COLO668 (cell line): ENCODE measurements at regions not wholly inside any gene's neighbourhood (a gene's known extent, or its start where the extent isn't known, plus 50 kb on each side); places are given as distances from the start of the nearest gene placed in this dataset.

Experiments used
- DNase-seq: peaks from one replicate; lab custom pipeline; 2025; ENCODE audit not compliant: unreplicated experiment; lab: John Stamatoyannopoulos, UW

DNA sequence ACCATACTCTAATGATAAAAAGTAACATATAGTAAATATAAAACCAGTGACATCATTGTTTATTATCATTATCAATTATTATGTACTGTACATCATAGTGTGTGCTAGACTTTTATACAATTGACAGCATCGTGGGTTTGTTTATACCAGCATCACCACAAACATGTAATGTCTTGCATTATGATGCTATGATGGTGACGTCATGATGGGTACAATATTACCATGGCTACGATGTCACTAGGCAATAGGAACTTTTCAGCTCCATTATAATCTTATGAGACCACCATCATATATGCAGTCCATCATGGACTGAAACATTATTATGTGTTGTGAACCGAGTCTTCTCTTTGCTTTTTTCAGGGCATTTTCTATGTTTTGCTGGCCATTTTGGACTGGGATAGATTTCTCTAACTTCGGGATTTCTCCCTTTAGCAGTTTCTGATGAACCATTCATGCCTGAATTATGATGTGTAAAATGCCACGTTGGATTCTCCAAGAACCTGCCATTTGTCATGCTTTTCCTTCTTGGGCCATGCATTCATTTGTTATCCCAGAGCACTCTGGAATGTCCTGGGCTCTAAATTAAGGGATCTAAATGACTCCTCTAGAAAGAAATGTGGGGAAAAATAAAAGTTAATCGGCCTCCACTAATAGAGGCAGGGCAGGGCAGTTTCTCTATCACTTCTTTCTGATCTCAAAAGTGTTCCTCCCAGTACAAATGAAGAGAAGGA, 325.6 kb upstream of the TNP1 start:
- no peak for DNase-seq

DNA sequence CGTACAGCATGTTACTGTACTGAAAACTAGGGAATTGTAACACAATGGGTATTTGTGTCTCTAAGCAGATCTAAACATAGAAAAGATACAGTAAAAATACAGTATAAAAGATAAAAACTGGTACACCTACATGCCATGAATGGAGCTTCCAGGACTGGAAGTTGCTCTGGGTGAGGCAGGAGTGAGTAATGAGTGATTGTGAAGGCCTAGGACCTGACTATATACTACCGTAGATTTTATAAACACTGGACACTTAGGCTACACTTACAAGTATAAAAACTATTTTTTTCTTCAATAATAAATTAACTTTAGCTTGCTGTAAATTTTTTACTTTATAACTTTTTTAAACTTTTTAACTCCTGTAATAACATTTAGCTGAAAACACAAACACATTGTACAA, 324.4 kb upstream of the TNP1 start:
- DNase-seq, result no peak

DNA sequence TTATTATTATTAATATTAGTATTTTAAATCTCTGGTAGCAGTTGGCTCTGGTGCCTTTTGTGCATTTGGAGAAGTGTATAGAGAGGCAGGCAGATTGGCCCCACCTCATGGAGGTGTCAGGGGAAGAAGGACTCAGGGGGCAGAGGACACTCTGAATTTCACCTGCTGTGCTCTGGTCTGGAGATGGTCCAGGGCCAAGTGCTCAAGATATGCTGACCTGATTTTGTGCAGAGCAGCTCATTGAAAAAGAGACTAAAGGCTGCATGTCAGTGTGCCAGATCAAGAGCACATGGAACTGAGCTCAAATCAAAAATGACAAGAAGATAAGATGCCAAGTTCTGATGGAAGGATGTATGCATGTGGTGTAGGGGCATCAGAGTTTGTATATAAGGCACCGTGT, 323.6 kb upstream of the TNP1 start:
- DNase-seq, result no peak

DNA sequence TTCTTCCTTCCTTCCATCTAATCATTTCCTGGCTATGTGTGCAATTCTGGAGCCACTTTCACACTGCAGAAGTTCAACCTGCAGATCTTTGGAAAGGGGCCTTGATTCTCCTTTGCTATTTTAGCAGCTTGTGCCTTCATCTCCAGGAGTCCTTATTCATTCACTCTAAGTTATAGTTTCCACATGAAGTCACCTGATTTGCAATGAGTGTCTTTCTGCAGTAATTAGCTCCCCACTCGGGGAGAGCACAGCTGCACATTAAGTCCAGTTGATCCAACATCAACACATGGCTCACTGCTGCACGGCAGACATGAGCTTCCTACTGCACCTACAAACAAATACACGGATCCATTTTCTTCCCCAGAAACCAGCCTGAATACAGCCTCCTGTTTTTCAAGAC, 323.1 kb upstream of the TNP1 start:
- DNase-seq, result no peak

DNA sequence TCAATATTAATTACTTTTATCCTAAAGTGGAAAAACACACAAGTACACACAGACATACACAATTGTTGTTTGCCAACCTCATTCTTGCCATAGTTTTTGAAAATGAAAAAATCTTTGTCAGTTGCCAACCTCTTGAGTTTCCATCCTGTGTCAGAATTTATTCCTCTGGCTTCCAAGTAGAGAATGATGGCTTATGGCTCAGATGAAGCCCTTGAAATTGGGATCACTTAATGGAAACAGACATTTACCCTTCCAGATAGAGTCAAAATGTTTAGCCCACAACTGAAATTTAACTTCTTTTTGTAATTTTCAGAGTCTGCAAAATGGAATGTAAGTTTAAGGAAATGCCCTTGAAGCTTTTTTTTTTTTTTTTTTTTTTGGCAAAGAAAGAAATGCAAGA, 321.6 kb upstream of the TNP1 start:
- DNase-seq, result no peak

DNA sequence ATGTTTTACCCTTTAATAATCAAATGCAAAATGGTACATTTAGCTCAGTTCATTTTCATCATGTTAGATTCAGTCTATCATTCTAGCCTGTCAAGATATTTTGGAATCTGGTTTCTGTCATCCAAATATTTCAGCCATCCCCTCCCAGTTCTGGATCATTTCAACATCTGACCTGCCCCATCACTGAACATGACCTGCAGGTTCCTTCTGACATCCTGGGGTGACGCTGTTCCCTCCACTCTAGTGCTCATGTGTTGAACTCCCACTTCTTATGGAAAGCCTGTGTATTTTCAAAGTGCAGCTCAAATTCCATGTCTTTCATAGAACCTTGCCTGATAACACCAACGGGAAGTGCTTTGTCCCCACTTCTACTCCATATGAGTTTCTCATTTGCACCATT, 320.0 kb upstream of the TNP1 start:
- no peak for DNase-seq

DNA sequence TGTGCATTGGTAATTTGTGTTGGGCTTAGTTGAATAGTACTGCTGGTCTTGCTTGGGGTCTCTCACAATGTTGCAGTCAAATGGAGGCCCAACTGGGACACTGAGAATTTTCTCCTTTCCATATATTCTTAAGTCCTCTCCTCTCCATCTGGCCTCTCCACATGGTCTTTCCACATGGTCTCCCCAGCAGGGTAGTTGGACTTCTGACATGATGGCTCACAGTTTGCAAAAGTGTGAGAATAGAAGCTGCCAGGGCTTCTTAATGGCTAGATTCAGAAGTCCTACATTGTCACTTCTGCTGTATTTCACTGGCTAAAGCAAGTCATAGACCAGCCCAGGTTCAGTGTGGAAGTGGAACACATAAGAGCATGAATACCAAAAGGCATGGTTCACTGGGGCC, 318.5 kb upstream of the TNP1 start:
- no peak for DNase-seq

DNA sequence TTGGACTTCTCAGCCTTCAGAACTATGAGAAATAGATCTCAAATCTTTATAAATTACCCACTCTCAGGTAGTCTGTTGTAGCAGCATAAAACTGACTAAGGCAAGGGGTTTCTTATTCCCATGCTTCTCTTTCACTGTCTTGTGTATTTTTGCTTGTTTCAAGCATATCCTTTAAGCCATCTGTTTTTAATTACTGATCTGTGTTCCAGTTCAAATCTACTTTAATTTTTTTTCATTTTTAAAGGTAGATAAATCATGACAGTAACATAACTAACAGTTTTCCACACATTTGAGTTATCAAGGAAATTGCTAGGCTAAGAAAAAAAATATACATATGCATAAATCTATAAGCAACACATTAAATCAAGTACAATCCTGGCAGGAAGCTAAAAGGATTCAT, 317.9 kb upstream of the TNP1 start:
- no peak for DNase-seq

DNA sequence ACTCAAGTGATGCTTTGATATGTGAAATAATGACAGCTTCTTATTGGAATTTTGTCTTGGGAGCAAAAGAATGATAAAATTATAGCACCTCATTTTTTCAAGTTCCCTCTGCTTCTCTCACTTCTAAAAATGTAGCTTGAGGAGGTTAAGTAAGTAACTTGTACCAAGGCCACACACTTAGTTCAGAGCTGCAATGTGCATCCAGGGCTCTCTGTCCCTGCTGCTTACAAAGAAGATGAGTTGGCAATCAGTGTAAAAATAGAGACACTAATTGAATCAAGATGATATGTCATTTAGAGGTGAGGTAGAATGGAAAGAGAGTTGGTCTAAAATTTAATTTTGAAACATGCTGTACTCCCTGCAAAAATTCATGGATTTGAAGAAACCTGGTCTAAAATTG, 312.0 kb upstream of the TNP1 start:
- DNase-seq, result no peak

DNA sequence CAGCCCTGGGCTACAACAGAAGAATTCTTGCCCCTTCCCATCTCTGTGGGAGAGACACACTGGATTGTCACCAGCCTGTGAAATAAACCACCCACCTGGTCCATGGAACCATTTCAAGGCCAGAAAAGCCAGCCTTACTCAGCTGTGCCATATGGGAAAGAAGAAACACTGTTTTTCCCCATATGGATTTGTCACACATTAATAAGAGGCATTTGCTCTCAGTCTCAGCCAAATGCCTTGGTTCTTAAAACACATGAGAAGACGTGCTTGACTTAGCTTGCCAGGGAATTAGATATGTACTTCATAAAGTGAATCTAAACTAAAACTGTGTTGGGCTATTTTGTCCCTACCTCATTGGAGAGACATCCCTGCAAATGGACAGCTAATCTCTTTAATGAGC, 308.6 kb upstream of the TNP1 start:
- no peak for DNase-seq

DNA sequence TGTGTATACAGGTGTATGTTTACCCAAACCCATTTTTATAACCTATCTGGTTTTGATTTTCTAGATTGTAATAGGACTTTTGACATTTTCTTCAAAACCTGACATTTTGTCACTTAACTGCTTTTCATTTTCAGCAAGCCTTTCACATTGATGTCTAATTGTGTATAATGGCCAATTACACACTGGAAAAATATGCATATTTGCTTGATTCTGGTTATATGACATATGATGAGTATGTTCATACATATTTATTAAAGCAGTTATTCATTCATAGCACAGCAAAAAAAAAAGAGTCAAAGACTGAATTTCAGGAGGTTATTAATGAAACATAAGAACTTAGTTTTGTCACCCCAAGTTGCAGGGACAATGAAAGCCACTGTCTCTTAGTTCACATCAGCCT, 307.7 kb upstream of the TNP1 start:
- DNase-seq, result no peak

DNA sequence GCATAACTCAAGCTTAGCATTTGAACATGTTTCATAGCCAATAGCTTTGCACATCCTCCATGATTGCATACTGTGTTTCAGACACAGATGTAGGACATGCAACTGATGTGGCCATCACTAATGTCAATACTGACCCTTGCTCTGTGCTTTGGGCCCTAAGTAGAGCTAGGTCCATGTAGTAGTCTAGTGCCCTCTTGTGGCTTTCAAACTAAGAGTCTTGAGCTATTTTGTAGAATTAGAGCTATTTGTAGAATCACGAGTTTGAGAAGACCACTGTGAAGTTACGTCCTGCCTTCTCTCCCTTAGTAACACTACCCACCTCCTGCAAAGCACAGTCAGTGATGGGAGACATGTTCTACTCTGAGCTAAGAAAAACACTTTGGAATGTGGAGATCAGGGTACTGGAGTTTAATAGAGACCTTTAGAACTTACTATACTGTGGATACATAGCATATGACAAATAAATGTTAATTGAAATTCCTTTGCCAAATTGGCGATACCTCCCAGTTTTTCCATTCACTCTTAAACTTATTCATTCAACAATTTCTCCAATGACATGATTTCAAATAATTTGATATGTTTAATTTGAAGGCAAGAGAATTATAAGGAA, 306.5 kb upstream of the TNP1 start:
- DNase-seq, result no peak

DNA sequence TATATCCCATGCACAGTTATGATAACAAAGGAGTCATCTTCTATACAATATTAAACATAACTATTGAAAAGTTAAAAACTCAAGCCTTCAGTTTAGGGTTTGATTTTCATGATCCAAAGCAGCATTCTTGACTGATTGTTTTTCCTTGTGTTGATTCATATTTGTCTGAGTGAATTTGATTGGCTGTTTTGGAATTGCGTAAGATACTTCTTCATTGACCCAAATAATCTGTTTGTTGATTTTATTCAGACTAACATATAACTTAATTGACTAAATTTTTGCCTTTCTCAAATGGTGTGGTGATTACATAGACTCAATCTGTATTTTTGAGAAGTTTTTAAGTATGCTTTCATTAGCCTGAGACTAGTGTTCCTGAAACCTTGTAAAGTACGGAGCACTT, 305.7 kb upstream of the TNP1 start:
- DNase-seq, result no peak

DNA sequence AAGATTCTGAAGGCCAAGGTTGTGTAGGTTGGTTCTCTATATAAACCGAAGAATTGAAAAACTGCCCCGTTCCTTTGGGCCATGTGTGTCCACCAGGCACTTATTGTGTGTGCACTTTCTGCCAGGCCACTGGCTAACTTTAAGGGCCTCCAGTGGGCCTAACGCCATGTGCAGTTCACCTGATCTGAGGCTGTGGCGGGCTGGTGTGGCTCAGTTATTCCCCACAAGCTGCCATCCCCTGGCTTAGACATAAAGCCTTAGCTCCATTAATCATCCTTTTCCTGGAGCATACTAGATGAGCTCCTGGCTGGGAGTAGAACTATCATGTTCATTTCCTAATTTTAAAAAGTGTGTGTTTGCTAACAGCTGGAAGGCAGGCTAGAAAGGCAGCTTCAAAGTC, 304.1 kb upstream of the TNP1 start:
- DNase-seq, result no peak

DNA sequence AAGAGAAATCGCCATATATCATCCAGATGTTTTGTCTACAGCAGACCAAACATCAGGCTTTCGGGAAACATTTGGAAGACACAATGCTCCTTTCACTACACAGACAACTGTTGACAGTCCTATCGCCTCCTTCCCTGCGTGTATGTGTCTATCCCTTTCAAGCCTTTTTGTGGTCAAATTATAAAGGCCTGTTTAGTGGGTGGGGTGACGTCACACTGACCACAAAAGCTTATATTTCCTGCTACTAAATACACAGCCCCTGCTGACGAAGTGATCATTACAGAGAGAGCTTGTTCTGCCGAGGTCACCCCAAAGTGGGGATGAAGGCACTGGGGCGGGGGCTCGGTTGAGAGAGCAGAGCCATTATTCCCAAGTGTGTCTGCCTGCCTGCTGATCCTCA, 302.7 kb upstream of the TNP1 start:
- DNase-seq, result peak; percentile 83

DNA sequence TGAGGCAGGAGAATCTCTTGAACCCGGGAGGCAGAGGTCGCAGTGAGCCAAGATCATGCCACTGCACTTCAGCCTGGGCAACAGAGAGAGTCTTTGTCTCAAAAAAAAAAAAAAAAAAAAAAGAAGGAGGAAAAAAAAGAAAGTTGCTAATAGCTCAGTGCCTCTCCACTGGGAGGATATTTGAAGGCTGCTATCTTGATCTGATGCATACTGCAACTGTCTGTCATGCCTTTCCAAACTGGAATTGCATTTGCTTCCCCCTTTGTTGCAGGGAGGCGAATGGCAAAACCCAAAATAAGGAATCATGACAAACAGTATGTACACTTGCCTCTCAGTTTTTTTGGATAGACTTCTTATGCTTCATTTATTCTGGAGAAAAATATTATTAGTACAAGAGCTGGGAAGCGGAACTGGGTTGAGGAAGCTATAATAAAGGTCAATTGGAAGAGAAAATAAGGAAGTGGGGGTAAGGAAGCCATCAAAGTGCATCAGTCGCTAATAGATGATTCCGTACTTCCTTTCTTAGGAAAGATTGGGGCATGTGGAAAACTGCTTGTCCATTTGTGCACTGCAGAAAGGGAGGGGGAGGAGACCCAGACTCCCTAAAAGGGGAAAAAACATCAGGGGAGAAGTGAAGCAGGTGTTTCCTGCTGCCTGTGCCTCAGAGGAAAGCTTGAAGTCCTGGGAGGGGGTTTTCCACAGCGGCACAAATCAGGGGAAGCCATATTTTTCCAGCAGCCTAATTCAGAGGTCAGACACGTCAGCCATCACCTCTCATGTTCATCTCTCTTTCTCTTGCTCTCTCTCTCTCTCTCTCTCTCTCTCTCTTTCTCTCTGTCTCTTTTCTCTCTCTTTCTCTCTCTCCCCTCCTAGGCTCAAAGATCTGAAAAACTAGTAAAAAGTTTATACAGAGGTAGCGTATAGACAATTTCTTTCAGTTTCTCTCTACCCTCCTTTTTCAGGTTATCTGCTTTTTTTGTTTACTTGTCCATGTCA, 301.4 kb upstream of the TNP1 start:
- no peak for DNase-seq

DNA sequence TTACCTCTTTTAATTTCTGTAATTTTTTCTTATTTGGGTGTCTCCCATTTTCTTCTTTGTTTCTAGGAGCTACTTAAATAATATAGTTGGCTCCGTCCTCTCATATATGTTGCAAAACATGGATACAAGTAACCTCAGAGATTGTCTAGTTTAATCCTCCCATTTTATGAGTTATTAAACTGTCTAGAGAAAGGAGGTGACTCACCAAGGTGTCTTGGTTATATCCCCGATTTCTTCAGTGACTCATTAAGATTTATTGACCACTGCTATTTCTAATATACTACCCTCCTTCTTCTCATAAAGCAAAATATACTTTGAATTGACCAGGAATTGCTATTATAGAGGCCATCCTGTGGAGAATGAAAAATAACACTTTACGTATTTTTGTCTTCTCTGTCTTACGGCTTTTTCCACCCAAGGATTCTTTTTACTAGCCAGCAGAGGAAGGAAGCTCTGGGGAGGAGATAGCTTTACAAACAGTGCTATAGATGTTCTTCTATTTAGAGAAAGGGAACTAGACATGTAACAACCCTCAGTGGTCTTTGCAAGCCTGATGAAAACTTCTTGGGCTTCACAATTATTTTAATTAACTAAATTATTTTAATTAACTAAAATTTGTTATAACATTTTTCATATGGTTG, 300.4 kb upstream of the TNP1 start:
- DNase-seq, result no peak

DNA sequence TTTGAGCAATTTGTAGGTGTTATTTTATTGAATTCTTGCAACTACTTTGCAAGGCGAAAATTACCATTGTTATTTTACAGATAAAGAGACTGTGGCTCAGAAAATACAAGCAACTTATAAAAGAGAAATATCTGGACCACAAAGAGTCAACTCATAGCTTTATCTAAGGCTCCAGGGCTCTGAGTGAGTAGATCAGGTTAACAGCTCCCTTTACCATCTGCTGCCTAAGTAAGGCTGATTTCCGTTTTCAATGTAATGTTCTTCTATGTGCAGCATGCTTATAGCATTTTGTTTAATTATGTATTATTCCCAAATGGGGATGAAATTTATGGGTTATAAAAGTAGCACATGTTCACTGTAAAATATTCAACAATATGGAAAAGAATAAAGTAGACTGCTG, 299.1 kb upstream of the TNP1 start:
- DNase-seq, result no peak

DNA sequence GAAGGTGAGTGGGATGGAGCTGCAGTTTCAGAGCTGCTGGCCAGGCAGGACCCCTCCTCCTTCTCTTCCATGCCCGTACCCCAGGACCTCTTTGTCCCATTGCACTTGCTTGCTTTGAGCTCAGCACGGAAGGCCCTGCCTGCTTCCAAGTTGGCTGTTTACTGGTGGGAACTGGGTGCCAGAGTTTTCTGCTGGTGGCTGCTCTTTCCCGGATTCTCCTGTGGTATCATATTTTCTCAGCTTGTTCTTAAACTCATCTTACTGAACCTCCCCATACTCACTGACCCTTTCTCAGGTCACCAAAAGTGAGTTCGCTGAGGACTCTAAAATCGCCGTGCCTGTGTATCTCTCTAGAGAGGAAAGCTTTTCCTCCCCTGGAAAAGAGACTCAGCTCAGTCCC, 297.7 kb upstream of the TNP1 start:
- no peak for DNase-seq

DNA sequence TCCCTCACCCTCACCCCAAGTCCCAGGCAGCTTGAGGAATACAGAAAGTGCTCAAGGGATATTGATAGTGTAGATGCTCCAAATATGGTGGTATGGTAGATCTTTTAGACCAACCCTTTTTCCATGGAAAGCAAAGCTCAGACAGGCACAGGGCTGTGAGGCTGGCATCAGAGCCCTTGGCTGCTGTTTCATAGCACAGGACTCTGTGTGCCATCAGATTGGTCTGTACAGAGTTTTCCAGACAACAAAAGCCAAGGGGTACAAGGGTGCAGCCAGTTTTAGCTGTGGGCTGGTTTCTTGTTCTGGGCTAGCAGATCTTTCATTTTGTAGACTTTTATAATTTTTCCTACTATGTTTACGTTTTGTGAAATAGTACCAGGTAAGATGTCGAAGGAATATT, 296.9 kb upstream of the TNP1 start:
- DNase-seq, result no peak

DNA sequence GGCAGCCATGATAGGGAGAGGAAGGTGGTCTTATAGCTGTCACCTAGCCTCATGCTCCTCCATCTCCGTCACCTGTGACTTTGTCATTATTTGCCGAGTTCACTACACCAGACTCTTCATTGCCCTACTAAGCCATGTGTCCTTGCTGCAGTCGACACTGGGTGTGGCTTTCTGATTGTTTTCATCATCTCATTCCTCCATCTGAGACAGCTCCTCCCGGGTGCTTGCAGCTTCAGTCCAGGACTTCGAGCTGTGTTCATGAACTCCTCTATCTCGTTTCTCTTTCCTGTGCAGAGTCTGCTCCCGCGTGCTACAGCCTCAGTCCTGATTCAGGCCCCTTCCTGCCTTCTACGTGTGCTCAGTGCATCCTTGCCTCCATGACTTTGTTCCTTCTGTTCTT, 295.1 kb upstream of the TNP1 start:
- no peak for DNase-seq

DNA sequence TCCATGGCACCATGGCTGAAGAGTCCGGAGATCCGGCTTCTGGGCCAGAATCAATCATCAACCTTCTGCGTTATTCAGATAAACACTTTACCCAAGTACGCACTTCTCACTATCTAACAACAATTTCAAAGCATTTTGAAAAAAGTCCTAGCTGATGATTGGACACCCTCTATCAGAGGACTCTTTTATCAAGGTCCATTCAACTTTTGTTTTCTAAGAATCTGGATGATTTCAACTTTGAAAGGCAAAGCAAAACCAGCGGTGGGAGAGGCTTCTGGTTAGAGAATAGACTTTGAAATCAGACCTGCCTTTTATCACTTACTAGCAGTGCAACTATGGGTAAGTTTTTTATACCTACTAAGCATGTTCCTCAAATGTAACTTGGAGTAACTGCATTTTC, 293.6 kb upstream of the TNP1 start:
- no peak for DNase-seq
